Endodermal cell (in vitro differentiated cells): ENCODE measurements at regions not wholly inside any gene's neighbourhood (a gene's known extent, or its start where the extent isn't known, plus 50 kb on each side); places are given as distances from the start of the nearest gene placed in this dataset.

Experiments used
- DNase-seq: peaks from one replicate; pipeline ENCODE4 v3.0.0-alpha.2; 2017
- H3K27ac ChIP-seq: 2 replicates; pipeline ENCODE4 v1.5.1; 2013; ENCODE audit warnings: mild to moderate bottlenecking, low read depth, low read length, moderate library complexity
- H3K27me3 ChIP-seq: 2 replicates; pipeline ENCODE4 v1.6.1; 2013; ENCODE audit warnings: mild to moderate bottlenecking, low read length, moderate library complexity; ENCODE audit not compliant: insufficient read depth, control insufficient read depth, poor library complexity, severe bottlenecking
- H3K36me3 ChIP-seq: 2 replicates; pipeline ENCODE4 v1.7.0; 2013; ENCODE audit warnings: mild to moderate bottlenecking, low read length, moderate library complexity; ENCODE audit not compliant: control insufficient read depth, insufficient read depth
- H3K4me1 ChIP-seq: one replicate; pipeline ENCODE4 v1.7.0; 2013; ENCODE audit warnings: low read length; ENCODE audit not compliant: control insufficient read depth, insufficient read depth
- H3K4me3 ChIP-seq: 2 replicates; pipeline ENCODE4 v1.5.1; 2013; ENCODE audit warnings: mild to moderate bottlenecking, low read length, moderate library complexity
- H3K9ac ChIP-seq: 2 replicates; pipeline ENCODE4 v1.6.1; 2013; ENCODE audit warnings: mild to moderate bottlenecking, low read length, moderate library complexity; ENCODE audit not compliant: poor library complexity, severe bottlenecking; ENCODE audit errors: extremely low read depth
- H3K9me3 ChIP-seq: 2 replicates; pipeline ENCODE4 v1.6.1; 2013; ENCODE audit warnings: mild to moderate bottlenecking, low read length, moderate library complexity; ENCODE audit not compliant: control insufficient read depth
- H3K27ac Mint-ChIP-seq: 2 replicates; pipeline ENCODE4 v1.8.0; 2020; ENCODE audit warnings: mixed read lengths
- H3K27me3 Mint-ChIP-seq: 2 replicates; pipeline ENCODE4 v1.8.0; 2021; ENCODE audit warnings: mild to moderate bottlenecking, mixed read lengths; ENCODE audit not compliant: insufficient read depth
- H3K36me3 Mint-ChIP-seq: 2 replicates; pipeline ENCODE4 v1.8.0; 2020; ENCODE audit warnings: low read depth, mixed read lengths
- H3K4me1 Mint-ChIP-seq: 2 replicates; pipeline ENCODE4 v1.8.0; 2020; ENCODE audit warnings: mixed read lengths
- H3K4me3 Mint-ChIP-seq: 2 replicates; pipeline ENCODE4 v1.8.0; 2020; ENCODE audit warnings: mild to moderate bottlenecking, moderate library complexity, mixed read lengths
- H3K9me3 Mint-ChIP-seq: 2 replicates; pipeline ENCODE4 v1.8.0; 2020; ENCODE audit warnings: mild to moderate bottlenecking, mixed read lengths
- WGBS, 2 experiments: methylation state at CpG; one replicate each; pipeline versions ENCODE4 v1.1.5 to v1.1.7; 2013; ENCODE audit warnings: missing lambda C conversion rate in 2 of 2, mixed read lengths in 1 of 2; ENCODE audit not compliant: insufficient coverage in 1 of 2, insufficient read length in 1 of 2; 5-methylcytosine and 5-hydroxymethylcytosine counted together
- TF ChIP-seq, protein P1 (sequence below): fragments of 200-600 bp; sonication (generic); conservative IDR thresholded peaks from 2 replicates; pipeline ENCODE4 v1.5.0; 2021; ENCODE audit warnings: antibody characterized with exemption, mild to moderate bottlenecking

DNA sequence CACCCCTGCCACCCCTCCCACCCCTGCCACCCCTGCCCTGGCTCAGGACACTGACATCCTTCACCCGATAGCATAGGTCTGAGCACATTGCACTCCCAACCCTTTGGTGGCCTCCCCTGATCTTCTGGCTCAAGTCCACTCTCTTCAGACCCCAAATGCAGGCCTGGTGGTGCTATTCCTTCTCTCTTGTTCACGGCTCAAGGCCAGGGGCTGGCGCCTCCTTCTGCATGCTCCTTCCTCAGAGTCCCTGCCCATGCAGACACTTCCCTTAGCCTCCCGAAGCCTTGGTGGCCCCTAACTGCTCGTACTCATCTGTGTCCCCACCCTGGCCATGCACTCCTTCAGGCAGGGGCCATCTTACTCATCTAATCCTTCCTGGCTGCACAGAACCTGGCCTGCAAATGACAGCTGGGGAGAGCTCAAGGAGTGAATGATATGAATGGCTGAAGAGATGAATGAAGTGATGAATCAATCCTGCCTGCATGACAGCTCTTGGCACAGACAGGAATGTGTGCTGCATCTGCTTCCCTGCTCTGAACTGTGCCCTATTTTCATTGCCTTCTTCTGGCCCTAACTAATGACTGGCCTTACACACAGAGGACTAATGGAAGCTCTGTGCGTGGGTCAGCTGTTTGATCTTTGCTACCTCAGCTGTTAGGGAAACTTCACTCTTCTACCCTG lies 290.8 kb downstream of the DYSF start:
- WGBS, 2 experiments: 89 to 90% methylated on average over 4 to 6 of the region's 6 CpGs
- H3K36me3 Mint-ChIP-seq: no peaks in the 10 kb centered on the region
- Histone ChIP-seq H3K9me3 (peaks cover 4% of the 10 kb centered on the region), H3K27ac (no peak overlapping the region), H3K9ac (no peak overlapping the region), H3K36me3 (no peaks in the 10 kb centered on the region), H3K27me3 (no peaks in the 10 kb centered on the region), H3K4me1 (no peaks in the 10 kb centered on the region), H3K4me3 (no peak overlapping the region)
- H3K4me3 Mint-ChIP-seq: no peak overlapping the region
- peaks cover 2% of the 10 kb centered on the region for H3K4me1 Mint-ChIP-seq
- H3K27me3 Mint-ChIP-seq: no peaks in the 10 kb centered on the region
- no peak overlapping the region for H3K27ac Mint-ChIP-seq
- TF ChIP-seq, protein P1, sequence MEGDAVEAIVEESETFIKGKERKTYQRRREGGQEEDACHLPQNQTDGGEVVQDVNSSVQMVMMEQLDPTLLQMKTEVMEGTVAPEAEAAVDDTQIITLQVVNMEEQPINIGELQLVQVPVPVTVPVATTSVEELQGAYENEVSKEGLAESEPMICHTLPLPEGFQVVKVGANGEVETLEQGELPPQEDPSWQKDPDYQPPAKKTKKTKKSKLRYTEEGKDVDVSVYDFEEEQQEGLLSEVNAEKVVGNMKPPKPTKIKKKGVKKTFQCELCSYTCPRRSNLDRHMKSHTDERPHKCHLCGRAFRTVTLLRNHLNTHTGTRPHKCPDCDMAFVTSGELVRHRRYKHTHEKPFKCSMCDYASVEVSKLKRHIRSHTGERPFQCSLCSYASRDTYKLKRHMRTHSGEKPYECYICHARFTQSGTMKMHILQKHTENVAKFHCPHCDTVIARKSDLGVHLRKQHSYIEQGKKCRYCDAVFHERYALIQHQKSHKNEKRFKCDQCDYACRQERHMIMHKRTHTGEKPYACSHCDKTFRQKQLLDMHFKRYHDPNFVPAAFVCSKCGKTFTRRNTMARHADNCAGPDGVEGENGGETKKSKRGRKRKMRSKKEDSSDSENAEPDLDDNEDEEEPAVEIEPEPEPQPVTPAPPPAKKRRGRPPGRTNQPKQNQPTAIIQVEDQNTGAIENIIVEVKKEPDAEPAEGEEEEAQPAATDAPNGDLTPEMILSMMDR: no peak
- no peak for DNase-seq
- H3K9me3 Mint-ChIP-seq: peaks cover 4% of the 10 kb centered on the region

DNA sequence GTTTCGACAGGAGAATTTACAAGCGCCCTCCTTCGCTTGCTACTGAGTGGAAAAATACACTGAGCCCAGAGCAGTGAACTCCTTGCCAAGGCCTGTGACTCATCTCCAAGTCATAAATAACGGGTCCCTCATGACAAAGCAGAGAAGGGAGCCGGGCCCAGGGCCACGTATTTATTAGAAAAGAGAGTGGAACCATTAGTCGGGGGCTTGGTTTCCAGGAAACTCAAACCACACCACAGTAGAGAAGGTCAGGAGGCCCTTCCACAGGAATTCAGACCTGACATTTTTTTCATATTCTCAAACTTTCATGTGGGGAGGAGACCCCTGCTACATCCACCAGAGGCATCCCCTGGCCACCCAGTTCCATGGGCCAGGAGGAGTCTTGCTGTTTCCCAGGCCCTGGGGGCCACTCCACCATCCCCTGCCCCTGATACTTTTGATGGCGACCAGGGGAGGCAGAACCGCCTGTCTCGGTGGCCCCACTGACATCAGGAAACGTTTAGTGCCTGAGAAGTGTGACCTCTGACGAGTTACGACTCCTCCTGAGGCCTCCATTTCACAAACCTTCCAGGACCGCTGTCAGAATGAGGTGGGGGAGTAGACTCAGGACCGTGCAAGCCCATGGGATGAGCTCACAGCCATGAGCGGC lies 289.7 kb downstream of the DYSF start:
- Mint-ChIP-seq H3K9me3 (peaks cover 6% of the 10 kb centered on the region), H3K4me3 (no peak overlapping the region), H3K4me1 (peaks cover 2% of the 10 kb centered on the region), H3K27me3 (no peaks in the 10 kb centered on the region), H3K36me3 (no peaks in the 10 kb centered on the region), H3K27ac (no peak overlapping the region)
- no peak for DNase-seq
- Histone ChIP-seq H3K9ac (no peak overlapping the region), H3K27me3 (peaks cover 5% of the 10 kb centered on the region), H3K9me3 (peaks cover 4% of the 10 kb centered on the region), H3K4me3 (no peak overlapping the region), H3K36me3 (no peaks in the 10 kb centered on the region), H3K27ac (no peak overlapping the region), H3K4me1 (no peaks in the 10 kb centered on the region)
- WGBS, 2 experiments: 90% methylated on average over 9 to 16 of the region's 16 CpGs
- TF ChIP-seq, protein P1: no peak

DNA sequence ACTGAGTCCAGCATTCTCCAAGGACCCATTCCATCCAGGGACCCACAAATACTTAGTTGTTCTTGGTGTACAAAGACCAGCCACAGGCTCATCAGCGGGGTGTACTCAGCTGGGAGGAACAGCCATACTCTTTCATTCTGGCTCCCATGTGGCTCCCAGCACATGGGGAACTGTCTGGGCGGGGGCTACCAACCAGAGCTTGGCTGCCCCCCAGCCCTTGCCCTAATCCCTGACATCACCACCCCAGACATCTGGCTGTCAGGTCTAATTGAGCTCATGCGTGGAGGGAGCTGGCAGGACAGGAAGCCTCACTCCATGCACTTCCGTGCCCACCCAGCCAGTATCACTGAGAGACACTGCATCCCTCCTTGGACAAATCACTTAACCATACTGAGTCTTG lies 283.6 kb downstream of the DYSF start:
- no peak for DNase-seq
- Mint-ChIP-seq H3K4me1 (no peaks in the 10 kb centered on the region), H3K36me3 (no peaks in the 10 kb centered on the region), H3K27ac (no peak overlapping the region), H3K27me3 (peaks cover 2% of the 10 kb centered on the region), H3K9me3 (peaks cover 6% of the 10 kb centered on the region), H3K4me3 (no peak overlapping the region)
- Histone ChIP-seq H3K4me1 (no peaks in the 10 kb centered on the region), H3K4me3 (no peak overlapping the region), H3K9me3 (peaks cover 4% of the 10 kb centered on the region), H3K27ac (no peak overlapping the region), H3K9ac (no peak overlapping the region), H3K36me3 (no peaks in the 10 kb centered on the region), H3K27me3 (peaks cover 8% of the 10 kb centered on the region)
- TF ChIP-seq, protein P1: no peak
- 88 to 100% methylated on average over 1 to 4 of the region's 4 CpGs for WGBS, 2 experiments
